IMR-90 (cell line): ENCODE measurements at regions not wholly inside any gene's neighbourhood (a gene's known extent, or its start where the extent isn't known, plus 50 kb on each side); places are given as distances from the start of the nearest gene placed in this dataset.

Source experiments
- ATAC-seq: fragments of 200-7000 bp; cut with Tn5 transposase; 2 replicates; pipeline ENCODE4 v1.9.1; 2020; ENCODE audit warnings: low read depth, mild to moderate bottlenecking, moderate library complexity
- BruUV-seq: library from RNA; stranded (reverse); fragments of 400-500 nt; replicated peaks from 2 replicates; lab custom pipeline; 2021; lab: Mats Ljungman, UMichigan
- CTCF ChIA-PET: fragments of 300-600 bp; formaldehyde crosslinking; extraction: SDS; loops from one replicate; lab custom pipeline; 2021; ENCODE audit warnings: antibody characterized with exemption; lab: Yijun Ruan, JAX
- POLR2A ChIA-PET: fragments of 300-600 bp; sonication (Branson Sonifier 250); formaldehyde crosslinking; loops from one replicate; lab custom pipeline; 2022; ENCODE audit warnings: antibody characterized with exemption; ENCODE audit not compliant: unreplicated experiment; lab: Charles Lee
- DNase-seq: peaks from one replicate; pipeline ENCODE4 v3.0.0; 2013
- H2AFZ ChIP-seq: replicated peaks from 2 replicates; pipeline ENCODE3; 2013; ENCODE audit warnings: low read length, mild to moderate bottlenecking; ENCODE audit not compliant: poor library complexity
- H2AK5ac ChIP-seq: 2 replicates; pipeline ENCODE4 v1.6.1; 2013; ENCODE audit warnings: low read depth, low read length, inconsistent platforms
- H2AK9ac ChIP-seq: replicated peaks from 2 replicates; pipeline ENCODE3; 2013; ENCODE audit warnings: mild to moderate bottlenecking, low read depth, low read length, moderate library complexity; ENCODE audit not compliant: poor library complexity
- H2BK120ac ChIP-seq: 2 replicates; pipeline ENCODE4 v1.6.1; 2013; ENCODE audit warnings: low read depth, low read length, inconsistent platforms
- H2BK15ac ChIP-seq: 3 replicates; pipeline ENCODE4 v1.6.1; 2013; ENCODE audit warnings: low read depth, low read length, inconsistent platforms
- H2BK20ac ChIP-seq: 2 replicates; pipeline ENCODE4 v1.6.1; 2013; ENCODE audit warnings: low read depth, mild to moderate bottlenecking, inconsistent platforms, low read length, moderate library complexity
- H2BK5ac ChIP-seq: 2 replicates; pipeline ENCODE4 v1.6.1; 2013; ENCODE audit warnings: mild to moderate bottlenecking, low read depth, low read length, inconsistent platforms; ENCODE audit not compliant: poor library complexity, severe bottlenecking
- H3K14ac ChIP-seq: replicated peaks from 2 replicates; pipeline ENCODE4 v1.6.1; 2013; ENCODE audit warnings: low read depth, low read length, inconsistent platforms
- H3K18ac ChIP-seq: 2 replicates; pipeline ENCODE4 v1.6.1; 2013; ENCODE audit warnings: low read depth, low read length, control low read depth
- H3K23ac ChIP-seq: 2 replicates; pipeline ENCODE4 v1.6.1; 2013; ENCODE audit warnings: low read depth, low read length, inconsistent platforms
- H3K27ac ChIP-seq: 2 replicates; pipeline ENCODE4 v1.5.1; 2013; ENCODE audit warnings: mild to moderate bottlenecking, control low read depth, low read length; ENCODE audit not compliant: insufficient read depth
- H3K27me3 ChIP-seq: 2 replicates; pipeline ENCODE4 v1.6.1; 2013; ENCODE audit warnings: low read length; ENCODE audit not compliant: control insufficient read depth, insufficient read depth
- H3K36me3 ChIP-seq: 2 replicates; pipeline ENCODE4 v1.6.1; 2013; ENCODE audit warnings: low read length, mixed read lengths; ENCODE audit not compliant: control insufficient read depth, insufficient read depth
- H3K4ac ChIP-seq: 2 replicates; pipeline ENCODE4 v1.6.1; 2013; ENCODE audit warnings: low read depth, low read length, inconsistent platforms
- H3K4me1 ChIP-seq: 2 replicates; pipeline ENCODE4 v1.6.1; 2013; ENCODE audit warnings: low read length, mixed read lengths; ENCODE audit not compliant: control insufficient read depth, insufficient read depth
- H3K4me2 ChIP-seq: 2 replicates; pipeline ENCODE4 v1.6.1; 2013; ENCODE audit warnings: low read depth, mild to moderate bottlenecking, control low read depth, low read length, moderate library complexity
- H3K4me3 ChIP-seq: 2 replicates; pipeline ENCODE4 v1.5.1; 2013; ENCODE audit warnings: low read depth, mild to moderate bottlenecking, control low read depth, low read length, moderate library complexity; ENCODE audit not compliant: insufficient read depth
- H3K56ac ChIP-seq: 2 replicates; pipeline ENCODE4 v1.6.1; 2013; ENCODE audit warnings: low read length, inconsistent platforms; ENCODE audit not compliant: insufficient read depth; ENCODE audit errors: extremely low read depth
- H3K79me1 ChIP-seq, 2 experiments: 2 replicates each; pipeline ENCODE4 v1.6.1; 2013; ENCODE audit warnings: low read length in 2 of 2, inconsistent platforms in 1 of 2, low read depth in 1 of 2
- H3K9ac ChIP-seq: 2 replicates; pipeline ENCODE4 v1.6.1; 2013; ENCODE audit warnings: low read depth, low read length, control low read depth
- H3K9me1 ChIP-seq: 2 replicates; pipeline ENCODE4 v1.6.1; 2013; ENCODE audit warnings: low read length, inconsistent platforms; ENCODE audit not compliant: insufficient read depth
- H3K9me3 ChIP-seq: 2 replicates; pipeline ENCODE4 v1.6.1; 2013; ENCODE audit warnings: low read length; ENCODE audit not compliant: control insufficient read depth, insufficient read depth
- H4K20me1 ChIP-seq: 2 replicates; pipeline ENCODE4 v1.6.1; 2013; ENCODE audit warnings: low read length, inconsistent platforms; ENCODE audit not compliant: insufficient read depth
- H4K5ac ChIP-seq: 2 replicates; pipeline ENCODE4 v1.6.1; 2013; ENCODE audit warnings: mild to moderate bottlenecking, low read depth, low read length, control low read depth
- H4K8ac ChIP-seq, 2 experiments: 2 replicates each; pipeline ENCODE4 v1.6.1; 2013; ENCODE audit warnings: low read depth in 2 of 2, low read length in 2 of 2, control low read depth in 1 of 2, inconsistent platforms in 1 of 2
- H4K91ac ChIP-seq: 2 replicates; pipeline ENCODE4 v1.6.1; 2013; ENCODE audit warnings: low read depth, low read length, inconsistent platforms; ENCODE audit not compliant: insufficient read depth
- BHLHE40 ChIP-seq: fragments of 150-350 bp; IDR thresholded peaks from 2 replicates; pipeline ENCODE4 v1.6.1; 2016; ENCODE audit warnings: mild to moderate bottlenecking, low read depth, low read length
- CTCF ChIP-seq: conservative IDR thresholded peaks from 2 replicates; pipeline ENCODE4 v1.5.1; 2012; ENCODE audit warnings: mild to moderate bottlenecking, low read depth, low read length, improper control_type of control experiment
- FOS ChIP-seq: fragments of 150-350 bp; IDR thresholded peaks from 2 replicates; pipeline ENCODE4 v1.6.1; 2016; ENCODE audit warnings: low read depth, low read length
- MAFK ChIP-seq: IDR thresholded peaks from 2 replicates; pipeline ENCODE4 v1.6.1; 2012; ENCODE audit warnings: low read depth, low read length, improper control_type of control experiment
- MXI1 ChIP-seq: IDR thresholded peaks from 2 replicates; pipeline ENCODE4 v1.6.1; 2012; ENCODE audit warnings: low read depth, mild to moderate bottlenecking, low read length, moderate library complexity, borderline replicate concordance
- WGBS, 2 experiments: methylation state at CpG; one replicate each; pipeline versions ENCODE4 v1.1.5 to v1.1.7; 2013; ENCODE audit warnings: missing lambda C conversion rate in 2 of 2; ENCODE audit not compliant: insufficient read length in 1 of 2; ENCODE audit errors: extremely low coverage in 2 of 2; 5-methylcytosine and 5-hydroxymethylcytosine counted together
- dilution Hi-C: fragments of 300-500 bp; cut with HindIII; formaldehyde crosslinking; loops from one replicate; pipeline ENCODE4 v1.14.3; 2018; ENCODE audit warnings: low sequenced_read_pairs; ENCODE audit not compliant: unreplicated experiment
- in situ Hi-C: fragments of 300-500 bp; cut with MboI; formaldehyde crosslinking; loops from 3 replicates; pipeline ENCODE4 v1.14.3; 2019; ENCODE audit warnings: low sequenced_read_pairs, inconsistent platforms, mixed read lengths
- intact Hi-C: fragments of 100-400 bp; cut with micrococcal nuclease; formaldehyde crosslinking; loops from 2 replicates; pipeline ENCODE4 v1.10.0; 2022

- H4K5ac ChIP-seq = no peak overlapping the region
- H3K56ac ChIP-seq = no peak overlapping the region
- H3K14ac ChIP-seq = no peak overlapping the region
- H2BK20ac ChIP-seq = no peak overlapping the region
- no peak overlapping the region for H3K18ac ChIP-seq
- no peaks in the 10 kb centered on the region for H4K20me1 ChIP-seq
- no peak overlapping the region for H2BK5ac ChIP-seq
- no peak overlapping the region for H3K4me3 ChIP-seq
- H3K9ac ChIP-seq = no peak overlapping the region
- WGBS, 2 experiments = no CpG with 5 or more reads among the region's 3 CpGs
- H3K4me1 ChIP-seq = peaks cover 3% of the 10 kb centered on the region; the same call in 1 of the 2 replicates
- intact Hi-C loops = no loop called here
- H2AK9ac ChIP-seq = no peak overlapping the region
- no peak overlapping the region for H2BK15ac ChIP-seq
- no peak overlapping the region for H3K23ac ChIP-seq
- H3K4ac ChIP-seq = no peak overlapping the region
- no peak overlapping the region for H4K8ac ChIP-seq
- H3K27ac ChIP-seq = no peak overlapping the region
- no peak overlapping the region for H3K4me2 ChIP-seq
- H3K27me3 ChIP-seq = no peaks in the 10 kb centered on the region
- 0 out of 2 replicates have a peak, but pooled peaks cover 2% of the 10 kb centered on the region for H3K9me1 ChIP-seq
- in situ Hi-C loops = no loop called here
- TF ChIP-seq MXI1 (no peak), CTCF (no peak), FOS (no peak), MAFK (no peak), BHLHE40 (no peak)
- ATAC-seq (no peak), DNase-seq (no peak)
- no peaks in the 10 kb centered on the region for H3K79me1 ChIP-seq
- H4K91ac ChIP-seq = no peak overlapping the region
- ChIA-PET CTCF (interaction anchor here (0.7 kb wide), 1 partner anchor 118 kb away, joined by 3 read pairs; no protein-coding TSS in a partner anchor), POLR2A (no interaction called here)
- no peak overlapping the region for H2AK5ac ChIP-seq
- H2AFZ ChIP-seq = no peak overlapping the region
- no peaks in the 10 kb centered on the region for H3K9me3 ChIP-seq
- dilution Hi-C loops = no loop called here
- BruUV-seq = no TSS peak
- H3K36me3 ChIP-seq = no peaks in the 10 kb centered on the region
- H2BK120ac ChIP-seq = no peak overlapping the region
These were observed 243.7 kb upstream of the SOX4 start for GRCh38 chr6:21349834-21350233.
